Skeletal muscle tissue (tissue), 3 donors: ENCODE measurements at regions not wholly inside any gene's neighbourhood (a gene's known extent, or its start where the extent isn't known, plus 50 kb on each side); places are given as distances from the start of the nearest gene placed in this dataset.

Experiments used
- H3K27ac ChIP-seq: one replicate; pipeline ENCODE4 v1.7.0; 2013; ENCODE audit warnings: mild to moderate bottlenecking, low read depth, low read length, inconsistent platforms
- H3K27me3 ChIP-seq, 3 donors: one replicate each; pipeline ENCODE4 v1.7.0; 2013; ENCODE audit warnings: low read length in 3 of 3; ENCODE audit not compliant: control insufficient read depth in 3 of 3, insufficient read depth in 3 of 3
- H3K36me3 ChIP-seq, 3 donors: one replicate each; pipeline ENCODE4 v1.7.0; 2013; ENCODE audit warnings: low read length in 3 of 3; ENCODE audit not compliant: control insufficient read depth in 3 of 3, insufficient read depth in 3 of 3
- H3K4me1 ChIP-seq, 3 donors: one replicate each; pipeline ENCODE4 v1.7.0; 2013; ENCODE audit warnings: low read length in 3 of 3, mild to moderate bottlenecking in 3 of 3; ENCODE audit not compliant: control insufficient read depth in 3 of 3, insufficient read depth in 3 of 3
- H3K4me3 ChIP-seq, 3 donors: one replicate each; pipeline ENCODE4 v1.7.0; 2013; ENCODE audit warnings: low read length in 3 of 3
- H3K9ac ChIP-seq, 3 donors: one replicate each; pipeline ENCODE4 v1.7.0; 2013; ENCODE audit warnings: low read length in 3 of 3, mild to moderate bottlenecking in 3 of 3, moderate library complexity in 2 of 3, low read depth in 1 of 3
- H3K9me3 ChIP-seq, 3 donors: one replicate each; pipeline ENCODE4 v1.7.0; 2013; ENCODE audit warnings: low read length in 3 of 3; ENCODE audit not compliant: control insufficient read depth in 3 of 3
- donor health status: Osteomylitis.

GRCh38 chr2:150955231-150955630 lies 306.4 kb downstream of the RBM43 start:
- H3K4me3 ChIP-seq: no peak overlapping the region
- H3K9me3 ChIP-seq: no peaks in the 10 kb centered on the region
- no peak overlapping the region for H3K9ac ChIP-seq
- H3K36me3 ChIP-seq: no peaks in the 10 kb centered on the region
- H3K27me3 ChIP-seq: no peaks in the 10 kb centered on the region
- no peaks in the 10 kb centered on the region for H3K4me1 ChIP-seq
- no peak overlapping the region for H3K27ac ChIP-seq

- no peaks in the 10 kb centered on the region for H3K4me1 ChIP-seq
- no peaks in the 10 kb centered on the region for H3K9me3 ChIP-seq
- no peak overlapping the region for H3K27ac ChIP-seq
- H3K27me3 ChIP-seq: no peaks in the 10 kb centered on the region
- no peak overlapping the region for H3K9ac ChIP-seq
- no peaks in the 10 kb centered on the region for H3K36me3 ChIP-seq
- H3K4me3 ChIP-seq: no peak overlapping the region
These were observed 314.8 kb downstream of the RBM43 start for GRCh38 chr2:150946831-150947230.

DNA sequence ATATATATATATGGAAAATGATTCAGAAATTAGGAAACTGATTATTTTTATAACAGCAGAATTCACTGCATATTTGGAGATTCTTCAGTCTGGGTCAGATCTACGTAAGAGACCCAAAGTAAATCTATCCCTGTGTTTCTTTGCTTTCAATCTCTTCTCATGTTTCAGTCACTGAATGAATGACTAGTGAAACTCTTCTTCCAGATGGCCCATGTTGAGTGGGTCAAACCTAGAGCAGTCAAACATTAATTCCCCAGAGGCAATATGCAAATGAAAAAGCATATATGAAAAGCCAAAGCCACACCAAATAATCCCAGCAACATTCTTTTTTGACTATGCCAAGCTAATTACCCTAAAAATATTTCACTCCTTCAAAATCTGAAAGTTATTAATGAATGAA lies 317.3 kb downstream of the RBM43 start:
- H3K9me3 ChIP-seq: no peaks in the 10 kb centered on the region
- H3K9ac ChIP-seq: no peak overlapping the region
- H3K4me3 ChIP-seq: no peak overlapping the region
- H3K27me3 ChIP-seq: no peaks in the 10 kb centered on the region
- no peak overlapping the region for H3K27ac ChIP-seq
- H3K36me3 ChIP-seq: no peaks in the 10 kb centered on the region
- no peaks in the 10 kb centered on the region for H3K4me1 ChIP-seq

- no peaks in the 10 kb centered on the region for H3K36me3 ChIP-seq
- H3K9me3 ChIP-seq: no peaks in the 10 kb centered on the region
- no peak overlapping the region for H3K9ac ChIP-seq
- H3K4me1 ChIP-seq: no peaks in the 10 kb centered on the region
- no peak overlapping the region for H3K4me3 ChIP-seq
- no peak overlapping the region for H3K27ac ChIP-seq
- no peaks in the 10 kb centered on the region for H3K27me3 ChIP-seq
These were observed 322.6 kb downstream of the RBM43 start for GRCh38 chr2:150939087-150939486.

DNA sequence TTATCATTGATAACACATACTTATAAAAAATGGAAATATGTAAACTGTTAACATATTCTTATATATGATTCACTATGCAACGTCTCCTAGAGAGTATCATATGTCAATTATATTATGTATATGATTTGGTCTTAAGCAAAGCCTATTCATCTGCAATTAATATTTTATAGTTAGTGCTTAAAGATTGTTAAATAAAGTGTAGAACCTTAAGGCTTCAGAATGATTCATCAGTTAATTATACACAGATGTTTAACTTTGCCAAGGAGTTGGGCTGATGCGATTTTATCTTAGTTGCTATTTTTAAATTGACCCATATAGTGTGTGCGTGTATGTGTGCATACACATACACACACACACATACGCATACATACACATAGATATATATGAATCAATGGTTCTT lies 323.1 kb downstream of the RBM43 start:
- Histone ChIP-seq H3K9me3 (no peaks in the 10 kb centered on the region), H3K36me3 (no peaks in the 10 kb centered on the region), H3K4me3 (no peak overlapping the region)

GRCh38 chr2:150937030-150937429 lies 324.6 kb downstream of the RBM43 start:
- Histone ChIP-seq H3K4me1 (no peaks in the 10 kb centered on the region), H3K36me3 (no peaks in the 10 kb centered on the region), H3K27me3 (no peaks in the 10 kb centered on the region), H3K4me3 (no peak overlapping the region), H3K27ac (no peak overlapping the region), H3K9me3 (no peaks in the 10 kb centered on the region), H3K9ac (no peak overlapping the region)

More for the DNA sequence above, 323.1 kb downstream of the RBM43 start:
- no peak overlapping the region for H3K9ac ChIP-seq
- H3K4me1 ChIP-seq: no peaks in the 10 kb centered on the region
- H3K27ac ChIP-seq: no peak overlapping the region
- H3K27me3 ChIP-seq: no peaks in the 10 kb centered on the region

- Histone ChIP-seq H3K4me1 (no peaks in the 10 kb centered on the region), H3K36me3 (no peaks in the 10 kb centered on the region), H3K4me3 (no peak overlapping the region), H3K9ac (no peak overlapping the region), H3K27me3 (no peaks in the 10 kb centered on the region), H3K9me3 (no peaks in the 10 kb centered on the region), H3K27ac (no peak overlapping the region)
These were observed 330.2 kb downstream of the RBM43 start for GRCh38 chr2:150931451-150931850.

DNA sequence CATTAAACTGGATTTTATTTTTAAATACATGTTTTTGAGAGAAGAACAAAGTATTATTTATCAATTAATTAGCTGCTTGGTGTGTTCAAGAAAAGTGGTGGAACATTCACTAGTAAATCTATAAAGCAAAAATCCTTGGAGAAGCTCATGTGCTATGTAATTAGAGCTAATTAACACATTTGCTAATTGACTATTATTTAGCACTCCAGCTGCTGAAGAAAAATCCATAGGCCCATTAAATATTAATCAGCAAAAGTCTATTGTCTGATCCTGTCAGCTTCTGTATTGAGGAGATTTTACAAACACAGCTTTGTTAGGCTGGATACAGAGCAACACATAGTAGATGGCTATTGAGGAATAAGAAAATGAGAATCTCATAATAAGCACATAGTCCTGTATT lies 336.1 kb downstream of the RBM43 start:
- H3K4me1 ChIP-seq: no peaks in the 10 kb centered on the region
- H3K9me3 ChIP-seq: no peaks in the 10 kb centered on the region
- no peaks in the 10 kb centered on the region for H3K27me3 ChIP-seq
- no peaks in the 10 kb centered on the region for H3K36me3 ChIP-seq
- H3K4me3 ChIP-seq: no peak overlapping the region
- H3K9ac ChIP-seq: no peak overlapping the region
- H3K27ac ChIP-seq: no peak overlapping the region

DNA sequence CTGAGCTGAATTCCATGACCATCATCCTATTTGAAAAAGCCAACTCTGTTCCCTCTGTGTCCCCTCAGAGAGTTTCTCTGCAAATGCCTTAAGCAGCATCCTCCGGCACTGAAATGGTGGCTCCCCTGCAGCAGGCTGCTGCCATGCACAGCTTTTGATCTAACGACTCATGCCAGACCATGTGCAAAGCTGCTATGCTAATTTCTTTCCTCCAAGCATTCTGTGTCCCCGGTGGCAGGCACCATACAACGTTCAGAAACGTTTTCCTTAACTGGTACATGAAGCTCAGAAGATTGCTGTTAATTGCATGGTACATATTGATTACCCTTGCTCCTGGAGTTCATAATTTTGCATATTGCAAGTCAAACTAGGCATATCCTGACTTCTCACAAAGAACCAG lies 336.8 kb downstream of the RBM43 start:
- no peak overlapping the region for H3K9ac ChIP-seq
- no peaks in the 10 kb centered on the region for H3K9me3 ChIP-seq
- no peak overlapping the region for H3K27ac ChIP-seq
- no peak overlapping the region for H3K4me3 ChIP-seq
- H3K27me3 ChIP-seq: no peaks in the 10 kb centered on the region
- H3K36me3 ChIP-seq: no peaks in the 10 kb centered on the region
- no peaks in the 10 kb centered on the region for H3K4me1 ChIP-seq

GRCh38 chr2:150919901-150920300 lies 341.8 kb downstream of the RBM43 start:
- Histone ChIP-seq H3K4me3 (no peak overlapping the region), H3K36me3 (no peaks in the 10 kb centered on the region), H3K9me3 (no peaks in the 10 kb centered on the region), H3K27me3 (no peaks in the 10 kb centered on the region), H3K4me1 (no peaks in the 10 kb centered on the region), H3K27ac (no peak overlapping the region), H3K9ac (no peak overlapping the region)
